ENCODE measurements at regions not wholly inside any gene's neighbourhood (a gene's known extent, or its start where the extent isn't known, plus 50 kb on each side); places are given as distances from the start of the nearest gene placed in this dataset.

GRCh38 chr12:31819427-31819826 is 90.6 kb upstream of the AMN1 start:
- no peak overlapping the region for H3K4me3 ChIP-seq (replicated peaks in 1 of 3)
- H3K4me1 ChIP-seq: no peaks in the 10 kb centered on the region
- TF ChIP-seq CTCF (IDR thresholded peaks at IDR 0.05): no peak
- no peak for TF ChIP-seq POLR2A (IDR thresholded peaks at IDR 0.05)
- H3K36me3 ChIP-seq: no peaks in the 10 kb centered on the region
- no peak overlapping the region for H3K27ac ChIP-seq
- WGBS, 2 donors: 77 to 81% methylated on average over 2 of the region's 2 CpGs
- intact Hi-C loops (cut with DNase I): no loop called here
- no peaks in the 10 kb centered on the region for H3K9me3 ChIP-seq
- no peaks in the 10 kb centered on the region for H3K27me3 ChIP-seq
- DNase-seq: no peak

- Histone ChIP-seq H3K4me3 (replicated peaks in 1 of 3) (no peak overlapping the region), H3K27ac (no peak overlapping the region), H3K4me1 (no peaks in the 10 kb centered on the region), H3K27me3 (no peaks in the 10 kb centered on the region), H3K36me3 (no peaks in the 10 kb centered on the region), H3K9me3 (no peaks in the 10 kb centered on the region)
- WGBS, 2 donors: 38 to 60% methylated on average over 2 of the region's 2 CpGs
- TF ChIP-seq POLR2A (IDR thresholded peaks at IDR 0.05) (no peak), CTCF (IDR thresholded peaks at IDR 0.05) (no peak)
- intact Hi-C loops (cut with DNase I): no loop called here
- DNase-seq: no peak
Measured at GRCh38 chr12:31818623-31819268, 89.9 kb upstream of the AMN1 start.

GRCh38 chr12:31817120-31817519 is 88.3 kb upstream of the AMN1 start:
- Histone ChIP-seq H3K36me3 (no peaks in the 10 kb centered on the region), H3K27ac (no peak overlapping the region), H3K4me3 (replicated peaks in 1 of 3) (no peak overlapping the region), H3K4me1 (no peaks in the 10 kb centered on the region), H3K9me3 (no peaks in the 10 kb centered on the region), H3K27me3 (no peaks in the 10 kb centered on the region)
- DNase-seq: no peak
- 38 to 70% methylated on average over 5 of the region's 5 CpGs for WGBS, 2 donors
- TF ChIP-seq CTCF (IDR thresholded peaks at IDR 0.05) (no peak), POLR2A (IDR thresholded peaks at IDR 0.05) (no peak)
- intact Hi-C loops (cut with DNase I): no loop called here

GRCh38 chr12:31815096-31815495 is 86.3 kb upstream of the AMN1 start:
- H3K9me3 ChIP-seq: no peaks in the 10 kb centered on the region
- H3K27ac ChIP-seq: no peak overlapping the region
- no peaks in the 10 kb centered on the region for H3K36me3 ChIP-seq
- no peaks in the 10 kb centered on the region for H3K4me1 ChIP-seq
- TF ChIP-seq POLR2A (IDR thresholded peaks at IDR 0.05) (no peak), CTCF (IDR thresholded peaks at IDR 0.05) (no peak)
- no peak overlapping the region for H3K4me3 ChIP-seq (replicated peaks in 1 of 3)
- 81 to 83% methylated on average over 1 of the region's 1 CpG for WGBS, 2 donors
- no peak for DNase-seq
- no peaks in the 10 kb centered on the region for H3K27me3 ChIP-seq
- intact Hi-C loops (cut with DNase I): no loop called here

GRCh38 chr12:31813305-31813704 is 84.5 kb upstream of the AMN1 start:
- Histone ChIP-seq H3K36me3 (no peaks in the 10 kb centered on the region), H3K4me1 (no peaks in the 10 kb centered on the region), H3K27me3 (no peaks in the 10 kb centered on the region), H3K27ac (no peak overlapping the region), H3K4me3 (replicated peaks in 1 of 3) (no peak overlapping the region), H3K9me3 (no peaks in the 10 kb centered on the region)
- DNase-seq: no peak
- intact Hi-C loops (cut with DNase I): no loop called here
- WGBS, 2 donors: 40 to 56% methylated on average over 1 of the region's 1 CpG
- TF ChIP-seq POLR2A (IDR thresholded peaks at IDR 0.05) (no peak), CTCF (IDR thresholded peaks at IDR 0.05) (no peak)
